AG10803 (cell line): ENCODE measurements at regions not wholly inside any gene's neighbourhood (a gene's known extent, or its start where the extent isn't known, plus 50 kb on each side); places are given as distances from the start of the nearest gene placed in this dataset.

Source experiments
- DNase-seq: peaks from one replicate; pipeline ENCODE4 v3.0.0; 2010; ENCODE audit warnings: low read depth
- H3K4me3 ChIP-seq: 2 replicates; pipeline ENCODE4 v1.5.1; 2011; ENCODE audit warnings: mild to moderate bottlenecking, low read length, control low read depth
- CTCF ChIP-seq: conservative IDR thresholded peaks from 2 replicates; pipeline ENCODE4 v1.5.1; 2011; ENCODE audit warnings: mild to moderate bottlenecking, low read length, control low read depth, inconsistent platforms

DNA sequence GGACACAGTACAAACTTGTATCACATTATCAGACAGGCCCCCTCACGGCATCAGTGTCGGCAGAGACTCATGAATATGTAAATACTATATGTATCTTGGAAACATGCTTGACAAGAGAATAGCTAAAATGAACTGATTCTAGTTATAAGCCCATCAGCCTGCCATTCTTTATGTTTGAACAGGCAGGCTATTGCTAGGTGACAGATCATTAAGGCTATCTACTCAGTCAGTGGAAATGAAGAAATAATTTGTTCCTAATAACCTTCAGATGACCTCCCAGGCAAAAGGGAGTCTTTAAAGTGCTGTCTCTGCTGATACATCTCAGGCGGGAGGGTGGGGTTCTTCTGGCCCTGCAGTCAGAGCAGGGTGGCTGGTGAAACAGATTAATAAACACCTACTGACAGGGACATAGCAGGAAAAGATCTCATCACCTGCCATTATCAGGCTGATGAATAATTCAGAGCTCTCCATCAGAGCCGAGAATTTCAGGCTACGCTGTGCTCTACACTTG, 394.2 kb downstream of the RASEF start:
- no peak for TF ChIP-seq CTCF
- H3K4me3 ChIP-seq, result no peak overlapping the region
- DNase-seq, result no peak

DNA sequence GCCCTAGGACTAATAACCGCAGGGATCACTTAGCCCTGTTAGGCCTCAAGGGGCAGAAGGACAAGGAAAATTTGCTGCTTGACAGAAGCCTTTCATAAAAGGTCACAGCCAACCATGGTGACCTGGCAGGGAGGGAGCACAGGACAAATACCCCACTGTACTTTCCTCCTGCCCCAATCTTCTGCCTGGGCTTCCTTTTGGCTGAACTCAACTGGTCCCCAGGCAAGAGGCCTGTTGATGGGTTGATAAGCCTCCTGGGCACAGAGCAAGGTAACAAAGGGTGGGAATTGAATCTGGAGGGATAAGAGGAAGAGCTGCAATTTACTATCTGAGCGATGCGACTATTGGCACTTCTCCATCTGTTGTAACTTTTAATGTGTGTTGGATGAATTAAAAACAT, 392.9 kb downstream of the RASEF start:
- DNase-seq, result no peak
- no peak for TF ChIP-seq CTCF
- H3K4me3 ChIP-seq, result no peak overlapping the region

DNA sequence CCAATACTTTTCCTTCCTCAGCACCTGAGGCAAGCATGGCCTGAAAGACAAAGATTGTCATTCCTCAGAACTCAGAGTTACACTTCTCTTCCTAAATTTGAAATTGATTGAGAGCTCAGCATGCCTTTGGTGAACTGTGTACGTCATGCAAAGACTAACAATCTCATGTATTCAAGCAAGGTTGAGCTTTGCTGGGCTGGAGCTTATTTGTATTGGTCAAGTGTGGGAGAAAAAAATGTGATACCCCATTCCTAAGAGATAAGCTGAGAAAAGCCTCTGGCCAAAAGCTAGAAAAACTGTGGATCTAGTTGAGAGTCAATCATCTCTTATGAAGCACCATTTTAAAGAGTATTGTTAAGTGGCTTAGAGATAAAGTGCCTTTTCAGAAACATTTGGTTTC, 392.2 kb downstream of the RASEF start:
- no peak for TF ChIP-seq CTCF
- DNase-seq, result no peak

DNA sequence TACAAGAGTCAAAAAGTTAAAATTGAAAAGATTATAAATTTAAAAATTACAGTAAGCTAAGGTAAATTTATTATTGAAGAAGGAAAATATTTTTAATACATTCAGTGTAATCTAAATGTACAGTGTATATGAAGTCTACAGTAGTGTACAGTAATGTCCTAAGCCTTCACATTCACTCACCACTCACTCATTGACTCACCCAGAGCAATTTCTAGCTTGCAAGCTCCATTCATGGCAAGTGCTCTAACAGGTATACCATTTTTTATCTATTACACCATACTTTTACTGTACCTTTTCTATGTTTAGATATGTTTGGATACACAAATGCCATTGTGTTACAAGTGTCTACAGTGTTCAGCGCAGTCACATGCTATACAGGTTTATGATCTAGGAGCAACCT, 389.7 kb downstream of the RASEF start:
- no peak for TF ChIP-seq CTCF

More for the DNA sequence above, 392.2 kb downstream of the RASEF start:
- H3K4me3 ChIP-seq, result no peak overlapping the region

DNA sequence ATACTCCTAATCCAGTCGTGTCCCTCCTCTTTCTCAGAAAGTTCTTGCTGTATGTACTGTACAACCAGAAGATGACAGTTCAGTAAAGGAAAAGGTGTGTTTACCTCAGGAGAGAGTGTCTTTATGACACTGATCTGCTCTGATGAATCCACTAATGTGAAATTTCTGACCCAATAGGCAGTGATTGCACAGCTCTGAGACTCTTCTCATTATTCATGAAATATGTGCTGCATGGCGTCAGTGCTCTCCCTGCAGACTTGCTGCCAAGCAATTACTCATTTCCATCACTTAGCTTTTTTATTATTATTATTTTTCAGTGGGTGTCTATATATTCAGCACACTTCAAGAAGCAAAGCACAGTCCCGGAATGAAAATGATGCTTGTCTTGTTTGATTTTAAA, 389.0 kb downstream of the RASEF start:
- TF ChIP-seq CTCF, result no peak
- H3K4me3 ChIP-seq, result no peak overlapping the region
- DNase-seq, result no peak

More for the DNA sequence above, 389.7 kb downstream of the RASEF start:
- H3K4me3 ChIP-seq, result no peak overlapping the region
- no peak for DNase-seq

DNA sequence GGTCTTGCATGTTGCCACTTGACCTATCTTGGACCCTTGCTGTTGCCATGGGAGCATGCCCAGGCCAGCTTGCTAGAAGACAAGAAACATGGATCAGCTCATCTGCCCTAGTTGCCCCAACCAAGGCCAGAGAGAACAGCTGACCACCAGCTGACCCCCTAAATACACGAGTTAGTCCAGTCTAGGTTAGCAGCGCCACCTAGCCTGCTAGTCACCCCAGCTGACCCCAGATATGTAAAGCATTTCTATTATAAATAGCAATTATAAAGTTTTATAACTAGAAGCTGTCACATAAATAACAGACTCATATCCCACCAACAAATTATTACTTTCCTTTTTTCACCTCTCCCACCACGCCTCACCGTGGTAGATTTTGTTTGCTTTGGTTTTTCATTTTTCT, 387.8 kb downstream of the RASEF start:
- no peak overlapping the region for H3K4me3 ChIP-seq
- no peak for TF ChIP-seq CTCF
- no peak for DNase-seq

DNA sequence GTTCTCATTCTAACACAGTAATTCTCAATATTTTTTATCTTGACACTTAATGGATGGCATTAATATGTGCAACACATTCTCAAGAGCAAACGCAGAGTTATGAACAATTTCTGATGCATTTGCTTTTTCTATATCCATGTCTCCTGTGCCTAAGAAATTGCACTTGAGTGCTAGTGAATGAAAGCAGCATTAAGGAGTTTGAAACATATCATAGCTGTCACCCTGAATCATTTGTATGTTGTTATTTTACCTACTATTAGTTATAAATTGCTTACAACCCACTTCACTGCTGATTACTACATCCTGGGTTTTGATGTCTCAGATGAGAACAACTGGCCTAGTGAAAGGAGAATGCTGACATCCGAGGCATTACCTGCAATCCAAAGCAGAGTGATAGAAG, 387.3 kb downstream of the RASEF start:
- no peak for DNase-seq
- no peak for TF ChIP-seq CTCF
- H3K4me3 ChIP-seq, result no peak overlapping the region
